SH-SY5Y (cell line): ENCODE measurements at regions not wholly inside any gene's neighbourhood (a gene's known extent, or its start where the extent isn't known, plus 50 kb on each side); places are given as distances from the start of the nearest gene placed in this dataset.

ENCODE experiments used
- GATA2 ChIP-seq: IDR thresholded peaks from 2 replicates; pipeline ENCODE4 v1.6.1; 2011; ENCODE audit warnings: mild to moderate bottlenecking, low read depth, low read length
- GATA3 ChIP-seq: IDR thresholded peaks from 2 replicates; pipeline ENCODE4 v1.6.1; 2011; ENCODE audit warnings: low read depth, mild to moderate bottlenecking, low read length, moderate library complexity

- TF ChIP-seq GATA3 (no peak), GATA2 (no peak)
Observed at GRCh38 chr10:59002011-59002410, 174.4 kb upstream of the PHYHIPL start.
